ENCODE measurements at regions not wholly inside any gene's neighbourhood (a gene's known extent, or its start where the extent isn't known, plus 50 kb on each side); places are given as distances from the start of the nearest gene placed in this dataset.

- TF ChIP-seq THRAP3 (IDR thresholded peaks at IDR 0.05; ENCODE audit: borderline replicate concordance) (no peak), MEF2D (tag; conservative IDR thresholded peaks at IDR 0.05; ENCODE audit: low read depth) (no peak), NR2F6 (CRISPR knock-in tag; IDR thresholded peaks at IDR 0.05) (no peak), PHB2 (IDR thresholded peaks at IDR 0.05; ENCODE audit: low read depth) (no peak), ZSCAN29 (IDR thresholded peaks at IDR 0.05) (no peak), ZNF239 (CRISPR knock-in tag; IDR thresholded peaks at IDR 0.05) (no peak), HDAC8 (tag; IDR thresholded peaks at IDR 0.05) (no peak), ZNF232 (CRISPR knock-in tag; IDR thresholded peaks at IDR 0.05) (no peak), HMGN3 (IDR thresholded peaks at IDR 0.05; ENCODE audit: borderline replicate concordance, extremely low read depth, insufficient read length, low read depth, low read length) (no peak), CBX8 (IDR thresholded peaks at IDR 0.05; ENCODE audit: borderline replicate concordance, extremely low read depth, low read depth, low read length, poor library complexity, severe bottlenecking) (no peak), RBM17 (IDR thresholded peaks at IDR 0.05; ENCODE audit: borderline replicate concordance, low read depth, low read length) (no peak), NR2C2 (CRISPR knock-in tag; IDR thresholded peaks at IDR 0.05) (no peak), NR2C2 (tag; IDR thresholded peaks at IDR 0.05) (no peak)
These were observed 104.0 kb downstream of the MAD2L1 start (continued) for GRCh38 chr4:119962631-119963030.

- intact Hi-C loops (cut with micrococcal nuclease) (no loop called here), in situ Hi-C loops (cut with MboI) (no loop called here)
- DNase-seq (ENCODE audit: extremely low read depth in 1 of 4, low spot score in 3 of 4) (no peak), ATAC-seq (no peak), FAIRE-seq (no peak)
- Histone ChIP-seq H3K9me3 (replicated peaks; ENCODE audit: control insufficient read depth, insufficient read depth, low read depth, low read length) (no peaks in the 10 kb centered on the region), H3K9me1 (ENCODE audit: control insufficient read depth, insufficient read depth, low read length) (no peaks in the 10 kb centered on the region), H3K4me3 (no peak overlapping the region), H3K4me2 (ENCODE audit: insufficient read depth, low read length) (no peak overlapping the region), H3K27me3 (ENCODE audit: control insufficient read depth in 2 of 2, insufficient read depth in 2 of 2, low read length in 2 of 2) (no peaks in the 10 kb centered on the region), H3K4me1 (replicated peaks in 1 of 2; ENCODE audit: control insufficient read depth in 2 of 2, insufficient read depth in 2 of 2, low read length in 2 of 2) (no peaks in the 10 kb centered on the region), H3K79me2 (ENCODE audit: control insufficient read depth, insufficient read depth, low read length) (no peaks in the 10 kb centered on the region), H2AFZ (ENCODE audit: low read depth, low read length) (no peak overlapping the region), H3K27ac (ENCODE audit: extremely low read depth, low read depth, low read length) (no peak overlapping the region), H3K9ac (ENCODE audit: insufficient read depth in 1 of 2, low read depth in 2 of 2, low read length in 2 of 2) (no peak overlapping the region), H4K20me1 (replicated peaks; ENCODE audit: control insufficient read depth, insufficient read depth, low read length) (no peaks in the 10 kb centered on the region), H3K36me3 (ENCODE audit: control insufficient read depth, insufficient read depth, low read length) (no peaks in the 10 kb centered on the region)
- POLR2A ChIA-PET, result no interaction called here
- BruUV-seq (replicated peaks), result no TSS peak
- CTCF ChIA-PET (ENCODE audit: low intra/inter-chr PET ratio), result no interaction called here
- TF ChIP-seq, protein P1, sequence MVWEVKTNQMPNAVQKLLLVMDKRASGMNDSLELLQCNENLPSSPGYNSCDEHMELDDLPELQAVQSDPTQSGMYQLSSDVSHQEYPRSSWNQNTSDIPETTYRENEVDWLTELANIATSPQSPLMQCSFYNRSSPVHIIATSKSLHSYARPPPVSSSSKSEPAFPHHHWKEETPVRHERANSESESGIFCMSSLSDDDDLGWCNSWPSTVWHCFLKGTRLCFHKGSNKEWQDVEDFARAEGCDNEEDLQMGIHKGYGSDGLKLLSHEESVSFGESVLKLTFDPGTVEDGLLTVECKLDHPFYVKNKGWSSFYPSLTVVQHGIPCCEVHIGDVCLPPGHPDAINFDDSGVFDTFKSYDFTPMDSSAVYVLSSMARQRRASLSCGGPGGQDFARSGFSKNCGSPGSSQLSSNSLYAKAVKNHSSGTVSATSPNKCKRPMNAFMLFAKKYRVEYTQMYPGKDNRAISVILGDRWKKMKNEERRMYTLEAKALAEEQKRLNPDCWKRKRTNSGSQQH (CRISPR knock-in tag; IDR thresholded peaks at IDR 0.05), result no peak
- TF ChIP-seq BRF1 (IDR thresholded peaks at IDR 0.05; ENCODE audit: borderline replicate concordance, extremely low read depth, insufficient read length) (no peak), ESRRA (IDR thresholded peaks at IDR 0.05; ENCODE audit: borderline replicate concordance, low read depth) (no peak), RCOR1 (IDR thresholded peaks at IDR 0.05; ENCODE audit: borderline replicate concordance in 1 of 2, low read depth in 2 of 2, low read length in 2 of 2) (no peak), ZNF444 (CRISPR knock-in tag; IDR thresholded peaks at IDR 0.05) (no peak), ZKSCAN3 (CRISPR knock-in tag; IDR thresholded peaks at IDR 0.05) (no peak), SOX6 (IDR thresholded peaks at IDR 0.05) (no peak)
- TF ChIP-seq, protein P2, sequence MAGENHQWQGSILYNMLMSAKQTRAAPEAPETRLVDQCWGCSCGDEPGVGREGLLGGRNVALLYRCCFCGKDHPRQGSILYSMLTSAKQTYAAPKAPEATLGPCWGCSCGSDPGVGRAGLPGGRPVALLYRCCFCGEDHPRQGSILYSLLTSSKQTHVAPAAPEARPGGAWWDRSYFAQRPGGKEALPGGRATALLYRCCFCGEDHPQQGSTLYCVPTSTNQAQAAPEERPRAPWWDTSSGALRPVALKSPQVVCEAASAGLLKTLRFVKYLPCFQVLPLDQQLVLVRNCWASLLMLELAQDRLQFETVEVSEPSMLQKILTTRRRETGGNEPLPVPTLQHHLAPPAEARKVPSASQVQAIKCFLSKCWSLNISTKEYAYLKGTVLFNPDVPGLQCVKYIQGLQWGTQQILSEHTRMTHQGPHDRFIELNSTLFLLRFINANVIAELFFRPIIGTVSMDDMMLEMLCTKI (IDR thresholded peaks at IDR 0.05; ENCODE audit: partially characterized antibody), result no peak
- TF ChIP-seq, protein P3, sequence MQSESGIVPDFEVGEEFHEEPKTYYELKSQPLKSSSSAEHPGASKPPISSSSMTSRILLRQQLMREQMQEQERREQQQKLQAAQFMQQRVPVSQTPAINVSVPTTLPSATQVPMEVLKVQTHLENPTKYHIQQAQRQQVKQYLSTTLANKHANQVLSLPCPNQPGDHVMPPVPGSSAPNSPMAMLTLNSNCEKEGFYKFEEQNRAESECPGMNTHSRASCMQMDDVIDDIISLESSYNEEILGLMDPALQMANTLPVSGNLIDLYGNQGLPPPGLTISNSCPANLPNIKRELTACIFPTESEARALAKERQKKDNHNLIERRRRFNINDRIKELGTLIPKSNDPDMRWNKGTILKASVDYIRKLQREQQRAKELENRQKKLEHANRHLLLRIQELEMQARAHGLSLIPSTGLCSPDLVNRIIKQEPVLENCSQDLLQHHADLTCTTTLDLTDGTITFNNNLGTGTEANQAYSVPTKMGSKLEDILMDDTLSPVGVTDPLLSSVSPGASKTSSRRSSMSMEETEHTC (IDR thresholded peaks at IDR 0.05), result no peak
These were observed 107.7 kb downstream of the MAD2L1 start for GRCh38 chr4:119958983-119959382.

All from K562 (cell line).